Endothelial cell of umbilical vein (primary cell): ENCODE measurements at regions not wholly inside any gene's neighbourhood (a gene's known extent, or its start where the extent isn't known, plus 50 kb on each side); places are given as distances from the start of the nearest gene placed in this dataset.

ENCODE experiments used
- BruUV-seq: library from RNA; stranded (reverse); fragments of 400-500 nt; replicated peaks from 2 replicates; lab custom pipeline; 2021; lab: Mats Ljungman, UMichigan
- CTCF ChIA-PET: fragments of 300-600, 350-600 bp; sonication (Branson Sonifier 250); formaldehyde crosslinking; loops from one replicate; lab custom pipeline; 2021; ENCODE audit warnings: antibody characterized with exemption, inconsistent platforms; lab: Charles Lee
- POLR2A ChIA-PET: fragments of 300-600, 350-600 bp; sonication (Branson Sonifier 250); formaldehyde crosslinking; loops from one replicate; lab custom pipeline; 2021; ENCODE audit warnings: antibody characterized with exemption, inconsistent platforms; lab: Charles Lee
- DNase-seq: peaks from one replicate; pipeline ENCODE4 v3.0.0-alpha.2; 2011; ENCODE audit warnings: low read depth, low spot score
- FAIRE-seq: peaks from 2 replicates; lab custom pipeline; 2011; peaks lifted over from hg19 to GRCh38; lab: Jason Lieb, UNC
- H2AFZ ChIP-seq: 2 replicates; pipeline ENCODE4 v1.6.0; 2012; ENCODE audit warnings: low read depth, low read length, control low read depth, inconsistent platforms
- H3K27ac ChIP-seq: 2 replicates; pipeline ENCODE4 v1.5.1; 2011; ENCODE audit warnings: low read depth, mild to moderate bottlenecking, control low read depth, low read length, moderate library complexity; ENCODE audit not compliant: insufficient read depth
- H3K27me3 ChIP-seq, 2 experiments: 2 replicates each; pipeline versions ENCODE4 v1.6.0 to v1.6.1; 2011; ENCODE audit warnings: low read length in 2 of 2, mixed read lengths in 1 of 2; ENCODE audit not compliant: control insufficient read depth in 2 of 2, insufficient read depth in 2 of 2
- H3K36me3 ChIP-seq, 2 experiments: 2 replicates in 1 of 2; 3 replicates in 1 of 2; pipeline ENCODE4 v1.5.1; 2011; ENCODE audit warnings: low read length in 2 of 2, mild to moderate bottlenecking in 1 of 2, moderate library complexity in 1 of 2; ENCODE audit not compliant: control insufficient read depth in 2 of 2, insufficient read depth in 2 of 2; ENCODE audit errors: extremely low read depth in 1 of 2
- H3K4me1 ChIP-seq: 3 replicates; pipeline ENCODE4 v1.5.1; 2011; ENCODE audit warnings: mild to moderate bottlenecking, low read length; ENCODE audit not compliant: control insufficient read depth, insufficient read depth; ENCODE audit errors: extremely low read depth
- H3K4me2 ChIP-seq: 2 replicates; pipeline ENCODE4 v1.6.1; 2011; ENCODE audit warnings: low read length, control low read depth, mixed read lengths; ENCODE audit not compliant: insufficient read depth
- H3K4me3 ChIP-seq, 3 experiments: fragments of 200-600 bp in 1 of 3; sonication (generic), shearing (Covaris generic) in 1 of 3; replicated peaks in 1 of 3; 2 replicates each; pipeline ENCODE4 v1.5.1; 2011 to 2016; ENCODE audit warnings: control low read depth in 3 of 3, low read length in 3 of 3, mild to moderate bottlenecking in 2 of 3, inconsistent platforms in 1 of 3, low read depth in 1 of 3, moderate library complexity in 1 of 3; ENCODE audit not compliant: insufficient read depth in 1 of 3
- H3K79me2 ChIP-seq: 2 replicates; pipeline ENCODE4 v1.6.0; 2012; ENCODE audit warnings: low read length, inconsistent platforms; ENCODE audit not compliant: control insufficient read depth, insufficient read depth
- H3K9ac ChIP-seq: replicated peaks from 2 replicates; pipeline ENCODE3; 2011; ENCODE audit warnings: low read length, control low read depth; ENCODE audit not compliant: insufficient read depth; ENCODE audit errors: extremely low read depth
- H3K9me1 ChIP-seq: replicated peaks from 3 replicates; pipeline ENCODE4 v1.6.0; 2011; ENCODE audit warnings: mild to moderate bottlenecking, low read length; ENCODE audit not compliant: control insufficient read depth, insufficient read depth; ENCODE audit errors: extremely low read depth
- H3K9me3 ChIP-seq: replicated peaks from 2 replicates; pipeline ENCODE4 v1.5.1; 2012; ENCODE audit warnings: low read length, inconsistent platforms; ENCODE audit not compliant: control insufficient read depth, insufficient read depth
- H4K20me1 ChIP-seq: replicated peaks from 2 replicates; pipeline ENCODE3; 2011; ENCODE audit warnings: mild to moderate bottlenecking, low read length; ENCODE audit not compliant: control insufficient read depth, insufficient read depth; ENCODE audit errors: extremely low read depth
- EZH2 ChIP-seq: IDR thresholded peaks from 2 replicates; pipeline ENCODE4 v1.6.1; 2012; ENCODE audit warnings: borderline replicate concordance, low read depth, mild to moderate bottlenecking, moderate library complexity, low read length, inconsistent platforms; ENCODE audit not compliant: severe bottlenecking
- FOS ChIP-seq: IDR thresholded peaks from 2 replicates; pipeline ENCODE4 v1.6.1; 2011; ENCODE audit warnings: mild to moderate bottlenecking, low read length, moderate library complexity, borderline replicate concordance; ENCODE audit not compliant: insufficient read depth
- GATA2 ChIP-seq: IDR thresholded peaks from 2 replicates; pipeline ENCODE4 v1.7.0; 2011; ENCODE audit warnings: low read depth, mild to moderate bottlenecking, moderate library complexity, mixed read lengths, low read length; ENCODE audit not compliant: insufficient read length, insufficient read depth
- JUN ChIP-seq: IDR thresholded peaks from 2 replicates; pipeline ENCODE4 v1.6.1; 2011; ENCODE audit warnings: borderline replicate concordance, low read depth; ENCODE audit not compliant: insufficient read length, insufficient read depth
- MYC ChIP-seq: IDR thresholded peaks from one replicate; pipeline ENCODE4 v1.6.1; 2011; ENCODE audit warnings: mild to moderate bottlenecking, low read depth, low read length
- POLR2A ChIP-seq: IDR thresholded peaks from 2 replicates; pipeline ENCODE4 v1.6.1; 2012; ENCODE audit warnings: low read depth, mild to moderate bottlenecking, control low read depth, low read length
- POLR2AphosphoS5 ChIP-seq: IDR thresholded peaks from 2 replicates; pipeline ENCODE4 v1.6.1; 2012; ENCODE audit warnings: low read depth, mild to moderate bottlenecking, control low read depth, low read length, moderate library complexity; ENCODE audit not compliant: insufficient read depth
- dilution Hi-C: fragments of 300-500 bp; cut with MboI; formaldehyde crosslinking; loops from one replicate; pipeline ENCODE4 v1.15.0; 2019; ENCODE audit warnings: low sequenced_read_pairs; ENCODE audit not compliant: extremely low pct_ligation_motif_present
- intact Hi-C: fragments of 100-400 bp; cut with micrococcal nuclease; formaldehyde crosslinking; loops from one replicate; pipeline ENCODE4 v1.10.0; 2022
- TF ChIP-seq, protein P1 (sequence below): IDR thresholded peaks from 2 replicates; pipeline ENCODE4 v1.6.1; 2011; ENCODE audit not compliant: insufficient read depth, insufficient read length
- TF ChIP-seq, protein P2 (sequence below), 2 donors: IDR thresholded peaks; 1 replicate in 1 of 2; 2 replicates in 1 of 2; pipeline ENCODE4 v1.5.1; 2011; ENCODE audit warnings: low read length in 2 of 2, mild to moderate bottlenecking in 2 of 2, moderate library complexity in 2 of 2, control low read depth in 1 of 2, inconsistent platforms in 1 of 2, low read depth in 1 of 2; ENCODE audit not compliant: insufficient read depth in 1 of 2; ENCODE audit errors: extremely low read depth in 1 of 2

DNA sequence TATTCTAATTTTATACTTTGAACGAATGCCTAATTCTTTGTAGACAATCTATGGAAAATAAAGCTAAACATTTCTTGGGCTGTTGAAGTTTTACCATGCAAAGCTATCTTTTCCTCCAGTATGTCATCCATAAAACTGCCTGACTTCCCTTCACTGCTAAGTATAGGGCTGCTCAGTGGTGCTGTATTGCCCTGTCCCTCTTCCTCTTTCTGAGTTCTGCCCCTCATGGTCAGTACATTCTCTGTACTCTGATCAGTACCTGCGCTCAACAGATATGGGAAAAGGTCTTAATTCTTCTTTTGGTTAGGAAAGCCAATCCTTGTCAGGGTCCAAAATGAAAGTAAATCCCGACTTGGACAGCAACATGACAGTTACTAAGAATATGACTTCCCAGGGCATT is 321.9 kb downstream of the RAD51AP2 start:
- no peak overlapping the region for H3K9ac ChIP-seq
- H3K4me1 ChIP-seq: no peaks in the 10 kb centered on the region
- no peak overlapping the region for H3K27ac ChIP-seq
- no peaks in the 10 kb centered on the region for H3K9me3 ChIP-seq
- H3K4me2 ChIP-seq: no peak overlapping the region
- dilution Hi-C loops (no loop called here), intact Hi-C loops (no loop called here)
- no peak overlapping the region for H3K4me3 ChIP-seq
- H4K20me1 ChIP-seq: no peaks in the 10 kb centered on the region
- no peaks in the 10 kb centered on the region for H3K36me3 ChIP-seq
- DNase-seq (no peak), FAIRE-seq (no peak)
- ChIA-PET POLR2A (no interaction called here), CTCF (no interaction called here)
- TF ChIP-seq POLR2AphosphoS5 (no peak), JUN (no peak), EZH2 (no peak), FOS (no peak), GATA2 (no peak), POLR2A (no peak), MYC (no peak)
- TF ChIP-seq, protein P1, sequence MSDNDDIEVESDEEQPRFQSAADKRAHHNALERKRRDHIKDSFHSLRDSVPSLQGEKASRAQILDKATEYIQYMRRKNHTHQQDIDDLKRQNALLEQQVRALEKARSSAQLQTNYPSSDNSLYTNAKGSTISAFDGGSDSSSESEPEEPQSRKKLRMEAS: no peak
- TF ChIP-seq, protein P2, sequence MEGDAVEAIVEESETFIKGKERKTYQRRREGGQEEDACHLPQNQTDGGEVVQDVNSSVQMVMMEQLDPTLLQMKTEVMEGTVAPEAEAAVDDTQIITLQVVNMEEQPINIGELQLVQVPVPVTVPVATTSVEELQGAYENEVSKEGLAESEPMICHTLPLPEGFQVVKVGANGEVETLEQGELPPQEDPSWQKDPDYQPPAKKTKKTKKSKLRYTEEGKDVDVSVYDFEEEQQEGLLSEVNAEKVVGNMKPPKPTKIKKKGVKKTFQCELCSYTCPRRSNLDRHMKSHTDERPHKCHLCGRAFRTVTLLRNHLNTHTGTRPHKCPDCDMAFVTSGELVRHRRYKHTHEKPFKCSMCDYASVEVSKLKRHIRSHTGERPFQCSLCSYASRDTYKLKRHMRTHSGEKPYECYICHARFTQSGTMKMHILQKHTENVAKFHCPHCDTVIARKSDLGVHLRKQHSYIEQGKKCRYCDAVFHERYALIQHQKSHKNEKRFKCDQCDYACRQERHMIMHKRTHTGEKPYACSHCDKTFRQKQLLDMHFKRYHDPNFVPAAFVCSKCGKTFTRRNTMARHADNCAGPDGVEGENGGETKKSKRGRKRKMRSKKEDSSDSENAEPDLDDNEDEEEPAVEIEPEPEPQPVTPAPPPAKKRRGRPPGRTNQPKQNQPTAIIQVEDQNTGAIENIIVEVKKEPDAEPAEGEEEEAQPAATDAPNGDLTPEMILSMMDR (IDR thresholded peaks at IDR 0.05; ENCODE audit: extremely low read depth in 1 of 2, insufficient read depth in 1 of 2, low read depth in 1 of 2, low read length in 2 of 2): no peak
- H3K9me1 ChIP-seq: no peaks in the 10 kb centered on the region
- no peaks in the 10 kb centered on the region for H3K79me2 ChIP-seq
- no TSS peak for BruUV-seq
- H2AFZ ChIP-seq: no peak overlapping the region
- no peaks in the 10 kb centered on the region for H3K27me3 ChIP-seq
